ENCODE measurements at regions not wholly inside any gene's neighbourhood (a gene's known extent, or its start where the extent isn't known, plus 50 kb on each side); places are given as distances from the start of the nearest gene placed in this dataset.
"Not testable (repeated sequence)": the region's sequence is repeated elsewhere in the genome, so short reads cannot be mapped to it uniquely, and the experiment has no call there.

GRCh38 chr15:26069231-26069641, 206.1 kb upstream of the ATP10A start:
- TF ChIP-seq CTCF (conservative IDR thresholded peaks at IDR 0.05; ENCODE audit: low read depth, low read length) = no peak
- DNase-seq (ENCODE audit: low read depth) = no peak
- no peak overlapping the region for H3K4me3 ChIP-seq (ENCODE audit: low read depth, low read length)

GRCh38 chr15:26066896-26067295, 203.8 kb upstream of the ATP10A start:
- no peak for TF ChIP-seq CTCF (conservative IDR thresholded peaks at IDR 0.05; ENCODE audit: low read depth, low read length)
- DNase-seq (ENCODE audit: low read depth) = no peak
- H3K4me3 ChIP-seq (ENCODE audit: low read depth, low read length) = no peak overlapping the region

- no peak for TF ChIP-seq CTCF (conservative IDR thresholded peaks at IDR 0.05; ENCODE audit: low read depth, low read length)
- DNase-seq (ENCODE audit: low read depth) = no peak
- no peak overlapping the region for H3K4me3 ChIP-seq (ENCODE audit: low read depth, low read length)
Observed at GRCh38 chr15:26065723-26066122, 202.6 kb upstream of the ATP10A start.

GRCh38 chr15:26061248-26061647, 198.1 kb upstream of the ATP10A start:
- H3K4me3 ChIP-seq (ENCODE audit: low read depth, low read length) = no peak overlapping the region
- no peak for TF ChIP-seq CTCF (conservative IDR thresholded peaks at IDR 0.05; ENCODE audit: low read depth, low read length)
- no peak for DNase-seq (ENCODE audit: low read depth)

- not testable (repeated sequence) for DNase-seq (ENCODE audit: low read depth); H3K4me3 ChIP-seq (ENCODE audit: low read depth, low read length)
Observed at GRCh38 chr15:26056766-26057165, 193.6 kb upstream of the ATP10A start.

GRCh38 chr15:26051761-26052675, 188.9 kb upstream of the ATP10A start:
- no peak for DNase-seq (ENCODE audit: low read depth)
- TF ChIP-seq CTCF (conservative IDR thresholded peaks at IDR 0.05; ENCODE audit: low read depth, low read length) = no peak
- no peak overlapping the region for H3K4me3 ChIP-seq (ENCODE audit: low read depth, low read length)

- no peak for DNase-seq (ENCODE audit: low read depth)
- H3K4me3 ChIP-seq (ENCODE audit: low read depth, low read length) = no peak overlapping the region
- no peak for TF ChIP-seq CTCF (conservative IDR thresholded peaks at IDR 0.05; ENCODE audit: low read depth, low read length)
Observed at GRCh38 chr15:26050984-26051383, 187.9 kb upstream of the ATP10A start.

Data from epithelial cell of proximal tubule (primary cell).